ENCODE measurements at regions not wholly inside any gene's neighbourhood (a gene's known extent, or its start where the extent isn't known, plus 50 kb on each side); places are given as distances from the start of the nearest gene placed in this dataset.
"Not testable (repeated sequence)": the region's sequence is repeated elsewhere in the genome, so short reads cannot be mapped to it uniquely, and the experiment has no call there.

DNA sequence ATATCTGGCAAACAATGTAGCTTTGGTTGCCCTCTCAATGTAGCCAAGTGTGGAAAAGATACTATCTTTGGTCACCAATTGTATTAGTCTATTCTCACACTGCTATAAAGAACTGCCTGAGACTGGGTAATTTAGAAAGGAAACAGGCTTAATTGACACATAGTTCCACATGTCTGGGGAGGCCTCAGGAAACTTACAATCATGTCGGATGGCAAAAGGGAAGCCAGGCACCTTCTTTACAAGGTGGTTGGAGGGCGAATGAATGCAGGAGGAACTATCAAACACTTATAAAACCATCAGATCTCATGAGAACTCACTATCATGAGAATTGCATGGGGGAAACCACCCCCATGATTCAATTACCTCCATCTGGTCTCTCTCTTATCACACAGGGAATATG is 133.1 kb upstream of the TBCA start:
- no peak for DNase-seq (ENCODE audit: low spot score)

DNA sequence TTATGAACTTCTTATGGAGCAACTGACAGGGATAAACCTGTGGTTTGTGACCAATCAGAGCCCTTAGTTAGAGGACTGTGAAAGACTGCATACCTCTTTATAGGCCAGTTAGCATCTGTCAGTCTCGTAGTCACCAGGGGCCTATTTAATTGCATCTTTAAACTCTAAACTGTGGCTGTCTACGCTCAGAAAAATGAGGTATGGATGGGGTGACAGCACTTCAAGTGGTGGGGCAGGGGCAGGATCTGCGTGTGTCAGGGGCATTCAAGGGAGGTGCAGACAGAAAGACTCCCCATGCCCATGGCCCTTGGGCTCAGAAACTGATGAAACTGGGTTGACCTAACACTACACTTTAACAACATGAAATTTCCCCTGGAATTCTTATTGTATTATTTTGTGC is 132.6 kb upstream of the TBCA start:
- DNase-seq (ENCODE audit: low spot score): no peak

DNA sequence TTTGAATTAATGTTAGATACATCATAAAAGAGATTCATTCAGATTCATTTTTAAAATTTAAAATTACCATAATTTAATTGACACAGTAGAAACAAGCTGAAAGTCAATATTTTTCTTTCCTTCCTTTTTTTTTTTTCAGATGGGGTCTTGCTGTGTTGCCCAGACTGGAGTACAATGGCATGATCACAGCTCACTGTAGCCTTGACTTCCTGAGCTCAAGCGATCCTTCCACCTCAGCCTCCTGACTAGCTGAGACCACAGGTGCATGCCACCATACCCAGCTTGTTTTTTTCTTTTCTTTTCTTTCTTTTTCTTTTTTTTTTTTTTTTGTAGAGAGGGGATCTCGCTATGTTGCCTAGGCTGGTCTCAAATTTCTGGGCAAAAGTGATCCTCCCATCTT is 131.6 kb upstream of the TBCA start:
- DNase-seq (ENCODE audit: low spot score): no peak

DNA sequence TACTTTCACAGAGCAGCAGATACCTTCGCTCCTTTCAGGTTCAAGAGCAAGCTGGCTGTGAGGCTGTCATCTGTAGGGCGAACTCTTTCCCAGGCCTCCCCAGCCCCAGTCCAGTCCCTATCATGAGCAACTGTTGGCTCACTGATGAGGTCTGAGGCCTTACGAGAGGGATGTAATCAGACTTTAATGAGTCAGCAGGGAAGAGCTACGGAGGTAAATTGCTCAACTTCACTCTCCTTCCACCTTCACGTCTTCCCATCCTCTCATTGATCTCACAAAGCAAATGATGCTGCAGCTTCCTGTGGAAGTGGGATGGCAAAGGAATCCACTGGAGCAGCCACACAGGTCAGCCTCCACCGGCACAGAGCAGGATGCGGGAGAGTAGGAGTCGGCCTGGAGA is 130.7 kb upstream of the TBCA start:
- DNase-seq (ENCODE audit: low spot score): no peak

DNA sequence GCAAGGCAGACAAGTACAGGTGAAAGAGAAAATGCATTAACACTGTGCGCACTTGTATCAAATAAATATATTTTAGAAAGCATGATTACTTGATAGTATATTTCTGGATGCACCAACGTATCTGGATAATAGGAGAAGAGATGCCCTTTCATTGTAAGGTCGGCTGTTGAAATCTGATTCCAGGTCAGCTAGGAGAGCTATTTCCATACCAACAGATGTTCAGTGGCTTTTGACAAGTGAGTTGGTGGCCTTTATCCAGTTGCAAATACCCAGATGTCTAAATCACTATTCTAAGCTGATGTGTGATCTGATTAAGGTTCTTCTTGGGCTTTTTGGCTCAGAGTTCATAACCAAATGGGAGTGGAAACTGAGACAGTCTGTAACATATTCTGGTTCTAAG is 128.2 kb upstream of the TBCA start:
- DNase-seq (ENCODE audit: low spot score): no peak

GRCh38 chr5:77900691-77901090 is 124.6 kb upstream of the TBCA start:
- no peak for DNase-seq (ENCODE audit: low spot score)

DNA sequence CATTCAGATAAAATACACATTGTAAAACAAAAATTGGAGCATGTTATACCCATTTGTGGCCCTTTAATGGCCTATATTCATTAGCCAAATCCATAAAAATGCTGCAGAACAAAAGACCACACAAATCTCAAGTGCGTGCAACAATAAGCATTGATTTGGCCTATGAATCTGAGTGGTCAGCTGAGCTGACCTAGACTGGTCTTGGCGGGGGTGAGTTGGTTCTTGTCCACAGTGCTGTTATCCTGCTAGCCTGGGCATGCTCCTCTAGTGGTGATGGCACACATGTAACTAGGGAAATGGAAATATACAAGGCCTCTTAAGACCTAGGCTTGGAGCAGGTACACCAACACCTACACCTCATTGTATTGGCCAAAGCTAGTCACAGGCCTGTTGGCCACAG is 122.2 kb upstream of the TBCA start:
- no peak for DNase-seq (ENCODE audit: low spot score)

DNA sequence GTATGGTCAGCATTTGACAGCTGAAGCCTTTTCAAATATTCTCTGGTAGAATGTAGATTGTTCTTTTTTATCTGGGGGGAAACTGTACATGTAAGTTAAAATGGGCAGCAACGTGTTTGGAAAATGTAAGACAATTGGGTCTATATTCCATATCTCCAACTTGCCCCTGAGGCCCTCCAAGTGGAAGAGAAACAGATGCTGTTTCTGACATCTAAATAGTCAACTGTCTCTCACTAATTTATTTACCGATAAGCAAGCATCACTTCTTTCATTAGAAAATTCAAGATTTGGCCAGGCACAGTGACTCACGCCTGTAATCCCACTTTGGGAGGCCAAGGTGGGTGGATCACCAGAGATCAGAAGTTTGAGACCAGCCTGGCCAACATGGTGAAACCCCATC is 120.2 kb upstream of the TBCA start:
- DNase-seq (ENCODE audit: low spot score): no peak

DNA sequence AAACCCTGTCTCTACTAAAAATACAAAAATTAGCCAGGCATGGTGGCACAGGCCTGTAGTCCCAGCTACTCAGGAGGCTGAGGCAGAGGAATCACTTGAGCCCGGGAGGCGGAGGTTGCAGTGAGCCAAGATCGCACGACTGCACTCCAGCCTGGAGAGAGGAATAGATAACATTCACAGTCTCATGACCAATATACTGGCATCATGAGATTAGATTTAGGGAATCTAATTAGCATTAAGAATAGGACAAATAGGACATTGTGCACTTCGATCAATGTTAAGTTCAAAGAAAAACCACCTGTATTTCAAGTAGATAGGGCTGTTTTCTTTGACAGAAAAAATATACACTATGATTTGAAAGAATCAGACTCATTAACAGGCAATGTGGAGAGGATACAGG is 118.0 kb upstream of the TBCA start:
- not testable (repeated sequence) for DNase-seq (ENCODE audit: low spot score)

DNA sequence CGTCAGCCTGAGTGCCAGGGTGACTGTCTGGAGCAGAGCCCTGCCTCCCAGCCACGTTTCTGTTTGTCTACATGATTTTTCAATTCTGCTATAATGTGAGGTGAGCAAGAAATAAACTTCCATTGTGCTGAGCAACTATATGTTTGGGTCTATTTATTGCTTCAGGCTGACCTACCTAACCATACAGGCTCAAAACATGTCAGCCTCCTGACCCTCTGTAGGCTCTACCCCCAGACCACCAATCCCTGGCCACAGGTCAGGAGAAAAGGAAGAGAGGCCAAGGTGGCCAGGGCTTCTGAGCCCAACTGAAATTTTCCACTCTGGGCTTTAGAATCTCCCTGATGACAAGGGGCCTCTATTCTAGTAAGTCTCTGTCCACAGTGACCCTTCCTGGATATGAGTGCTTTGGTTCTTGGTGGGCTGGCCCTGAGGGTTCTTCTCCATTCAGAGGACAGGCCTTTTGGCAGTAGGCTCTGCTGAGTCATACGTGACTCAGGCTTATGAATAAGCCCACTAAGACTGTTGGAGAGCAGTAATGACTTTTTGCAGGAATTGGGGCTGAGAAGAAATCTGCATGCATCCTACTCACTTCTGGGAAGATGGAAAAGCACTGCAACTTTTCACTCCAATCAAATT is 117.2 kb upstream of the TBCA start:
- DNase-seq (ENCODE audit: low spot score): peak; percentile 18

GRCh38 chr5:77892061-77893010 is 116.2 kb upstream of the TBCA start:
- DNase-seq (ENCODE audit: low spot score): no peak

- DNase-seq (ENCODE audit: low spot score): no peak
Measured at GRCh38 chr5:77885519-77885918, 109.4 kb upstream of the TBCA start.

GRCh38 chr5:77882670-77883257 is 106.6 kb upstream of the TBCA start:
- DNase-seq (ENCODE audit: low spot score): no peak

- peak; percentile 12 for DNase-seq (ENCODE audit: low spot score)
Measured at GRCh38 chr5:77881528-77881927, 105.4 kb upstream of the TBCA start.

- DNase-seq (ENCODE audit: low spot score): no peak
Measured at GRCh38 chr5:77877516-77878355, 101.6 kb upstream of the TBCA start.

GRCh38 chr5:77876862-77877502 is 100.8 kb upstream of the TBCA start:
- no peak for DNase-seq (ENCODE audit: low spot score)

- no peak for DNase-seq (ENCODE audit: low spot score)
Measured at GRCh38 chr5:77876316-77876715, 100.2 kb upstream of the TBCA start.

DNA sequence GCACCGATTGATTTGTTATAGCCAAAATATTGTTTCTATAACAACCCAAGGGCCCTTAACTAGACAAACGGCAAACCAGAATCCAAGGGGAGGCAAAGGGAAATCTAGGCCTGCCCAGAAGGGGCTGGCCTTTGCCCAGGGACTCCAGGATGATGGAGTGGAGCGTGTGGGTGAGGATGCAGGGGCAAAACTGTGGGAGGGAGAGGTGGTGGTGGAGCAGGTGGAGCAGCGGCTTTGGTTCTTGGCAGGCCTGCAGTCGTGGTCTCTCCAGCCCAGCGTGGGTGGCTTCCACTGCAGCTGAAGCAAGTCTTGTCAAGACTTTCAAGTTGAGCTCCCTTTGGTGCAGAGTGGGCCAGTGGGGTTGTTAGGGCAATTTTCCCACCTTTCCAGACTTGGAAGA is 98.6 kb upstream of the TBCA start:
- DNase-seq (ENCODE audit: low spot score): no peak

DNA sequence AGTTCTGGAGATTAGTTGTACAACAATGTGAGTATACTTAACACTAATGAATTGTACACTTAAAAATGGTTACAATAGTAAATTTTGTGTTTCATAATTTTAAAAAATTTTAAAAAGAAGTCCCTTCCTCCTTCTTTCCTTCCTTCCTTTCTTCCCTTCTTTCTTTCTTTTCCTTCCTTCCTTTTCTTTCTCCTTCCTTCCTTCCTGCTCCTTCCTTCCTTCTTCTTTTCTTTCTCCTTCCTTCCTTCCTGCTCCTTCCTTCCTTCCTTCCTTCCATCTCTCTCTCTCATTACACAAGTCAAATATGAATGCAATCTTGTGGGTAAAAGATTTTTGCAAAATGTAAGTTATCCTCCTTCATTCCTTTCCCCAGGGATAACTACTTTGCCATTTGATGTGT is 97.1 kb upstream of the TBCA start:
- no peak for DNase-seq (ENCODE audit: low spot score)

DNA sequence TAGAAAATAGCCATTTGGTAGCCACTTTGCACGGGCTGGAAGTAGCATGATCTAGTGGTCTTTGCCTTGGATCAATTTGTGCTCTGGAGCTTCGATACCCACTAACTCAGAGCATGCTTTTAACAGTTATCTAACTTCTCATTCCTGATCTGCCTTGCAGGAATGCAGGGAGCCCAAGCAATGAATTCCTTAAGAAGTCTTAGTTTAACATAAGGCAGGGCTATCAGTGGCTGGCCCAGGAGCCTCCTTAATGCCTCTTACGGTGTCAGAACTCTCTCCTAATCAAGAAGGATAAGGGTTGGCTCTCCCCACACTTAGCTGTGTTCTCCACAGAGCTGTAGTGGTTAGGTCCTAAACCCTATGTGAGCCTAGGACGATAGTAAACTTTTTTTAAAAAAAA is 95.8 kb upstream of the TBCA start:
- DNase-seq (ENCODE audit: low spot score): no peak

DNA sequence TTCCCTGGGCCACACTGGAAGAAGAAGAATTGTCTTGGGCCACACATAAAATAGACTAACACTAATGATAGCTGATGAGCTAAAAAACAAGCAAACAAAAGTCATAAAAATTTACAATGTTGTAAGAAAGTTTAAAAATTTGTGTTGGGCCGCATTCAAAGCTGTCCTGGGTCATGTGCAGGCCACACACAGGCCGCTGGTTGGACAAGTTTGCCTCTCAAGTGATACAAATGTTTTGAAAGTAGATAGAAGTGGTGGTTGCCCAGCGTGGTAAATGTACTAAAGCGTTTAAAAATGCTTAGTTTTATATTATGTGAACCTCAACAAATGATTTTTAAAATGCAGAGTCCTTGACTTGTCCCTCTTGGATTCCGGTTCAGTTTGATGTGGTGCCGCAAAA is 94.9 kb upstream of the TBCA start:
- no peak for DNase-seq (ENCODE audit: low spot score)
